ENCODE measurements at regions not wholly inside any gene's neighbourhood (a gene's known extent, or its start where the extent isn't known, plus 50 kb on each side); places are given as distances from the start of the nearest gene placed in this dataset.

DNA sequence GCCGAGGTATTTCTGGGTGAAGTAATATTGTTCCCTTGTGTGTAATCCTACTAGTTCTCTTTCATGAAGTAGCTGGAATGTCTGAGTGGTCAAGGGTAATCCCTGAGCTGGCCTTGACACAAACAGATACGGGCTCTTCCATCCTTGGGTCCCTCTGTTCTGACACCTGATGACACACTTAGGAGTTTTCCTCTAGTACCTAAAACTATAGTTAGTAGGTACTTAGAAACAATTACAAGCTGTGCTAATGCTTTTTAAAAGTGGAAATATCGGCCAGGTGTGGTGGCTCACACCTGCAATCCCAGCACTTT lies 59.2 kb upstream of the IL1R1 start:
- H3K4me1 ChIP-seq (ENCODE audit: control insufficient read depth in 1 of 2, low read depth in 2 of 2) = peaks cover 6 to 18% of the 10 kb centered on the region in 2 donors
- no peak for ATAC-seq (ENCODE audit: insufficient number of reproducible peaks, low FRiP score, low read depth)
- TF ChIP-seq, protein P1, sequence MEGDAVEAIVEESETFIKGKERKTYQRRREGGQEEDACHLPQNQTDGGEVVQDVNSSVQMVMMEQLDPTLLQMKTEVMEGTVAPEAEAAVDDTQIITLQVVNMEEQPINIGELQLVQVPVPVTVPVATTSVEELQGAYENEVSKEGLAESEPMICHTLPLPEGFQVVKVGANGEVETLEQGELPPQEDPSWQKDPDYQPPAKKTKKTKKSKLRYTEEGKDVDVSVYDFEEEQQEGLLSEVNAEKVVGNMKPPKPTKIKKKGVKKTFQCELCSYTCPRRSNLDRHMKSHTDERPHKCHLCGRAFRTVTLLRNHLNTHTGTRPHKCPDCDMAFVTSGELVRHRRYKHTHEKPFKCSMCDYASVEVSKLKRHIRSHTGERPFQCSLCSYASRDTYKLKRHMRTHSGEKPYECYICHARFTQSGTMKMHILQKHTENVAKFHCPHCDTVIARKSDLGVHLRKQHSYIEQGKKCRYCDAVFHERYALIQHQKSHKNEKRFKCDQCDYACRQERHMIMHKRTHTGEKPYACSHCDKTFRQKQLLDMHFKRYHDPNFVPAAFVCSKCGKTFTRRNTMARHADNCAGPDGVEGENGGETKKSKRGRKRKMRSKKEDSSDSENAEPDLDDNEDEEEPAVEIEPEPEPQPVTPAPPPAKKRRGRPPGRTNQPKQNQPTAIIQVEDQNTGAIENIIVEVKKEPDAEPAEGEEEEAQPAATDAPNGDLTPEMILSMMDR (IDR thresholded peaks at IDR 0.05) = no peak
- H3K27me3 ChIP-seq (replicated peaks; ENCODE audit: insufficient read depth) = no peaks in the 10 kb centered on the region
- no peaks in the 10 kb centered on the region for H3K9me3 ChIP-seq
- no peaks in the 10 kb centered on the region for H3K36me3 ChIP-seq
- no peak overlapping the region for H3K4me3 ChIP-seq
- H3K27ac ChIP-seq = peak overlapping the region in 1 of 2 donors; percentile 7
- DNase-seq (ENCODE audit: low spot score) = no peak

DNA sequence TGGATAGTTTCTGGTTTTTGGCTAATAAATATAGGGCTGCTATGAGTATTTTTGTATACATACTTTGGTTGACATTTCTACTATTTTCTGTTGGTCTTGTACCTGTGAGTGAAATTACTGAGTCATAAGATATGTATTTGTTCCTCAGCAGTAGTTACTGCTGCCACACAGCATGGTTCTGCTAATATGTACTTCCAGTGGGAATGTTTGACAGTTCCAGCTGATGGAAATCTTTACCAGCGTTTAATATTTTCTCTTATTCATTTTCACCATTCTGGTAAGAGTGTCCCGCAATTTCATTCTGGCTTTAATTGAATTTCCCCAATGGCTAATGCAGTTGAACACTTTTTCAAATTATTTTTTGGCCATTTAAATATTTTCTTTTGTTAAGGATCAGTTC lies 57.9 kb upstream of the IL1R1 start:
- H3K27ac ChIP-seq = no peak overlapping the region
- H3K4me3 ChIP-seq = no peak overlapping the region
- no peak for ATAC-seq (ENCODE audit: insufficient number of reproducible peaks, low FRiP score, low read depth)
- H3K9me3 ChIP-seq = no peaks in the 10 kb centered on the region
- H3K36me3 ChIP-seq = no peaks in the 10 kb centered on the region
- TF ChIP-seq, protein P1 (IDR thresholded peaks at IDR 0.05) = no peak
- H3K27me3 ChIP-seq (replicated peaks; ENCODE audit: insufficient read depth) = no peaks in the 10 kb centered on the region
- no peak for DNase-seq (ENCODE audit: low spot score)
- peaks cover 6 to 18% of the 10 kb centered on the region in 2 donors for H3K4me1 ChIP-seq (ENCODE audit: control insufficient read depth in 1 of 2, low read depth in 2 of 2)

DNA sequence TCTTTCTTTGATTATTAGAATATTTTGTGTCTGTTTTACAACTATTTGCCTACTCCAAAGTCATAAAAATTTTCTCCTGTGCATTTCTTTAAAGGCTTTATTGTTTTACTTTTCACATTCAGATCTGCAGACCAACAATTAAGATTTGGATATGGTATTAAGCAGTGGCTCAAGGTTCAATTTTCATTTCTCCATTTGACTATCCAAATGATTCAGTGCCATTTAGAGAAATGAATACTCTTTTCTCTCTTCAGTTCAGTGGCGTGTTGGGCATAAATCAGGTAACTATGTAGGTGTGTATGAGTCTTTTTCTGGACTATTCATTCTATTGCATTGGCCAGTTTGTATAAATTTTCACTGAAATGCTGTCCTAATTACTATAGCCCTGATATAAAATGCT lies 57.3 kb upstream of the IL1R1 start:
- Histone ChIP-seq H3K9me3 (no peaks in the 10 kb centered on the region), H3K27ac (no peak overlapping the region), H3K27me3 (replicated peaks; ENCODE audit: insufficient read depth) (no peaks in the 10 kb centered on the region), H3K4me1 (ENCODE audit: control insufficient read depth in 1 of 2, low read depth in 2 of 2) (peaks cover 6 to 18% of the 10 kb centered on the region in 2 donors), H3K36me3 (no peaks in the 10 kb centered on the region), H3K4me3 (no peak overlapping the region)
- no peak for ATAC-seq (ENCODE audit: insufficient number of reproducible peaks, low FRiP score, low read depth)
- DNase-seq (ENCODE audit: low spot score) = no peak
- TF ChIP-seq, protein P1 (IDR thresholded peaks at IDR 0.05) = no peak

DNA sequence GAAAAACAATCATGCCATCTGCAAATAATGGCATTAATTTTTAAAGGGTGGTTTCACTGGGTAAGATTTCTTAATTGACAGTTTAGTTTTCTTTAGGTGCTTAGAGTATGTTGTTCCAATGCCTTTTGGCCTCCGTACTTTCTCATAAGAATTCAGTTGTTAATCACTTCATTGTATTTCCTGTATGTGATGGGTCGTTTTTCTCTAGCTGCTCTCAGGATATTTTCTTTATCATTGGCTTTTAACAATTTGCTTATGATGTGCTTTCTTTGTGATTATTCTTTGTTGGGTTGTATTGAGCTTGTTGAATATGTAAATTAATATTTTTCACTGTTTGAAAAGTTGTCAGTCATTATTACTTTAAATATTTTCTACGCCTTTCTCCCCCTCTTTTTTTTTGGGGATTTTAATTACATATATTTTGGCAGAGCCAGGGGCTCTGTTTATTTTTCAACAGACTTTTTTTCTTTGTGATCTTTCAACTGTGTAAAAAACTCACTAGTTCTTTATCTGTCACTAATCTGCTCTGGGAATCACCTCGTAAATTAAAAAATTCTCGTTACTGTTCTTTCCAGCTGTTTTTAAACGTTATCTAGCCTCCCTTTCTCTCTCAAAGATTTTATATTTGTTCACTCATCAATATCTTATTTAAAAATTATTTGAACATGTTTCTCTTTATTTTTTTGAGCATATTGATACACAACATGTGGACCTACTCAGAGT lies 56.2 kb upstream of the IL1R1 start:
- Histone ChIP-seq H3K27me3 (replicated peaks; ENCODE audit: insufficient read depth) (no peaks in the 10 kb centered on the region), H3K9me3 (no peaks in the 10 kb centered on the region), H3K4me1 (ENCODE audit: control insufficient read depth in 1 of 2, low read depth in 2 of 2) (peaks cover 6 to 18% of the 10 kb centered on the region in 2 donors), H3K27ac (no peak overlapping the region), H3K36me3 (no peaks in the 10 kb centered on the region), H3K4me3 (no peak overlapping the region)
- ATAC-seq (ENCODE audit: insufficient number of reproducible peaks, low FRiP score, low read depth) (no peak), DNase-seq (ENCODE audit: low spot score) (no peak)
- TF ChIP-seq, protein P1 (IDR thresholded peaks at IDR 0.05) = no peak

DNA sequence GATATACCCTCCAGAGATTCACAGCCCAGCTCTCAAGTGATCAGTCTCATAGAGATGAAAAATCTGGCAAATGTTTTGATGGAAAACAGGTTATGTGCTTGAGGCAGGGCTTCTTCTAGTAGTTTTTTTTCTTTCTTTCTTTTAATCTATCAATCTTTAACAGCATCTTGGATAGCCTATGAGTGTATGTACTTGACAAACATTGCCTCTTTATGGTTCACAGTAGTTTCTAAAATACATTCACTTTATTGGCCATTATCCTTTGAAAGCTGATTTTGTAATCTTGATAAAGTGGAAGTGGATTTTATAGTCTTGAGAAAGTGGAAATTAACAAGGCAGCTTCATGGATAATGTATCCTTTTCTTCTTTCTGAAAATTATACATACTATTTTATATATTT lies 51.4 kb upstream of the IL1R1 start:
- DNase-seq (ENCODE audit: low spot score) (no peak), ATAC-seq (ENCODE audit: insufficient number of reproducible peaks, low FRiP score, low read depth) (no peak)
- Histone ChIP-seq H3K4me1 (ENCODE audit: control insufficient read depth in 1 of 2, low read depth in 2 of 2) (peaks cover 0 to 3% of the 10 kb centered on the region in 2 donors), H3K27ac (no peak overlapping the region), H3K27me3 (replicated peaks; ENCODE audit: insufficient read depth) (no peaks in the 10 kb centered on the region), H3K9me3 (no peaks in the 10 kb centered on the region), H3K36me3 (no peaks in the 10 kb centered on the region), H3K4me3 (no peak overlapping the region)
- TF ChIP-seq, protein P1 (IDR thresholded peaks at IDR 0.05) = no peak

Measured in thoracic aorta (tissue), 2 donors.